ENCODE measurements at regions not wholly inside any gene's neighbourhood (a gene's known extent, or its start where the extent isn't known, plus 50 kb on each side); places are given as distances from the start of the nearest gene placed in this dataset.

- Histone ChIP-seq H3K27ac (no peak overlapping the region), H3K4me3 (ENCODE audit: low read depth, low read length) (no peak overlapping the region), H3K27me3 (replicated peaks) (no peaks in the 10 kb centered on the region), H3K36me3 (replicated peaks) (no peaks in the 10 kb centered on the region)
- no peak for TF ChIP-seq CTCF (IDR thresholded peaks at IDR 0.05; ENCODE audit: low read depth, low read length, missing control alignments)
- in situ Hi-C loops (cut with HindIII; ENCODE audit: low pct_ligation_motif_present, low sequenced_read_pairs), result no loop called here
- no peak for DNase-seq
These were observed 141.5 kb downstream of the NSG2 start for GRCh38 chr5:174187001-174187400.

GRCh38 chr5:174187481-174187880 lies 142.0 kb downstream of the NSG2 start:
- no peaks in the 10 kb centered on the region for H3K27me3 ChIP-seq (replicated peaks)
- in situ Hi-C loops (cut with HindIII; ENCODE audit: low pct_ligation_motif_present, low sequenced_read_pairs), result no loop called here
- no peak overlapping the region for H3K27ac ChIP-seq
- no peak for DNase-seq
- H3K36me3 ChIP-seq (replicated peaks), result no peaks in the 10 kb centered on the region
- H3K4me3 ChIP-seq (ENCODE audit: low read depth, low read length), result no peak overlapping the region
- TF ChIP-seq CTCF (IDR thresholded peaks at IDR 0.05; ENCODE audit: low read depth, low read length, missing control alignments), result no peak

GRCh38 chr5:174188295-174188694 lies 142.8 kb downstream of the NSG2 start:
- Histone ChIP-seq H3K4me3 (ENCODE audit: low read depth, low read length) (no peak overlapping the region), H3K36me3 (replicated peaks) (no peaks in the 10 kb centered on the region), H3K27me3 (replicated peaks) (no peaks in the 10 kb centered on the region), H3K27ac (no peak overlapping the region)
- DNase-seq, result no peak
- in situ Hi-C loops (cut with HindIII; ENCODE audit: low pct_ligation_motif_present, low sequenced_read_pairs), result no loop called here
- no peak for TF ChIP-seq CTCF (IDR thresholded peaks at IDR 0.05; ENCODE audit: low read depth, low read length, missing control alignments)

- DNase-seq, result no peak
- no peaks in the 10 kb centered on the region for H3K27me3 ChIP-seq (replicated peaks)
- H3K36me3 ChIP-seq (replicated peaks), result no peaks in the 10 kb centered on the region
- H3K27ac ChIP-seq, result no peak overlapping the region
- no peak overlapping the region for H3K4me3 ChIP-seq (ENCODE audit: low read depth, low read length)
- TF ChIP-seq CTCF (IDR thresholded peaks at IDR 0.05; ENCODE audit: low read depth, low read length, missing control alignments), result no peak
- in situ Hi-C loops (cut with HindIII; ENCODE audit: low pct_ligation_motif_present, low sequenced_read_pairs), result no loop called here
These were observed 144.4 kb downstream of the NSG2 start for GRCh38 chr5:174189654-174190541.

- DNase-seq, result no peak
- no peak for TF ChIP-seq CTCF (IDR thresholded peaks at IDR 0.05; ENCODE audit: low read depth, low read length, missing control alignments)
These were observed 145.6 kb downstream of the NSG2 start for GRCh38 chr5:174191076-174191475.

More at GRCh38 chr5:174191076-174191475, 145.6 kb downstream of the NSG2 start:
- Histone ChIP-seq H3K27me3 (replicated peaks) (no peaks in the 10 kb centered on the region), H3K27ac (no peak overlapping the region), H3K4me3 (ENCODE audit: low read depth, low read length) (no peak overlapping the region), H3K36me3 (replicated peaks) (no peaks in the 10 kb centered on the region)
- in situ Hi-C loops (cut with HindIII; ENCODE audit: low pct_ligation_motif_present, low sequenced_read_pairs), result no loop called here

All from brain microvascular endothelial cell (primary cell).